NCI-H1694 treated with DMSO at 0.1 percent for 48 hours (cell line): ENCODE measurements at regions not wholly inside any gene's neighbourhood (a gene's known extent, or its start where the extent isn't known, plus 50 kb on each side); places are given as distances from the start of the nearest gene placed in this dataset.

Experiments used
- DNase-seq: peaks from one replicate; lab custom pipeline; 2025; lab: John Stamatoyannopoulos, UW

DNA sequence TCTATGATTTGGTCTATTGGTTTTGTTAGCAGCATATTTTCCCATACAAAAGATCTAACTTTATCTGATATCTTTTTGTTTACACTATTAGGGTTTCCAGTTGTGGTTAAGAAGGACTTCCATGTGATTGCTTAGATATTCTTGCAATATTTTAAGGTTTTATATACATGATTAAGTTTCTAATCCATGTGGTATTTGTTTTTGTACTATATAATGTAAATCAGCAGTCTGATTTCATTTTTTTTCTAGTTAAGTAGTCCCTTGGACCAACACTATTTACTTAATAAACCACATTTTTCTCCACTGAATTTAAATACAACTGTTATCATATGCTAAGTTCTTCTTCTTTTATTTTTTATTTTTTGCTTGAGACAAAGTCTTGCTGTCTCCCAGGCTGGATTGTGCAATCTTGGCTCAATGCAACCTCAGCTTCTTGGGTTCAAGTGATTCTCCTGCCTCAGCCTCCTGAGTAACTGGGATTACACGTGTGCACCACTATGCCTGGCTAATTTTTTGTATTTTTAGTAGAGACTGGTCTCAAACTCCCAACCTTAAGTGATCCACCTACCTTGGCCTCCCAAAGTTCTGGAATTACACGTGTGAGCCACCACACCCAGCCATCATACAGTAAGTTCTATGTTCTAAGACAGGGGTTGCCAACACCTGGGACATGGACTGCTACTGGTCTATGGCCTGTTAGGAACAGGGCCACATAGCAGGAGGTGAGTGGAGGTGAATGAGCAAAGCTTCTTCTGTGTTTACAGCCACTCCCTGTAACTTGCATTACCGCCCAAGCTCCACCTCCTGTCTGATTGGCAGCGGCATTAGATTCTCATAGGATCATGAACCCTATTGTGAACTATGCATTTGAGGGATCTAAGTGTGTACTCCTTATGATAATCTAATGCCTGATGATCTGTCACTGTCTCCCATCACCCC is 58.5 kb upstream of the RAB27B start:
- DNase-seq = no peak

GRCh38 chr18:54772056-54772455 is 56.2 kb upstream of the RAB27B start:
- DNase-seq = no peak

GRCh38 chr18:54774423-54774822 is 53.9 kb upstream of the RAB27B start:
- no peak for DNase-seq

GRCh38 chr18:54774981-54775665 is 53.2 kb upstream of the RAB27B start:
- DNase-seq = no peak

GRCh38 chr18:54775686-54776085 is 52.6 kb upstream of the RAB27B start:
- DNase-seq = no peak

DNA sequence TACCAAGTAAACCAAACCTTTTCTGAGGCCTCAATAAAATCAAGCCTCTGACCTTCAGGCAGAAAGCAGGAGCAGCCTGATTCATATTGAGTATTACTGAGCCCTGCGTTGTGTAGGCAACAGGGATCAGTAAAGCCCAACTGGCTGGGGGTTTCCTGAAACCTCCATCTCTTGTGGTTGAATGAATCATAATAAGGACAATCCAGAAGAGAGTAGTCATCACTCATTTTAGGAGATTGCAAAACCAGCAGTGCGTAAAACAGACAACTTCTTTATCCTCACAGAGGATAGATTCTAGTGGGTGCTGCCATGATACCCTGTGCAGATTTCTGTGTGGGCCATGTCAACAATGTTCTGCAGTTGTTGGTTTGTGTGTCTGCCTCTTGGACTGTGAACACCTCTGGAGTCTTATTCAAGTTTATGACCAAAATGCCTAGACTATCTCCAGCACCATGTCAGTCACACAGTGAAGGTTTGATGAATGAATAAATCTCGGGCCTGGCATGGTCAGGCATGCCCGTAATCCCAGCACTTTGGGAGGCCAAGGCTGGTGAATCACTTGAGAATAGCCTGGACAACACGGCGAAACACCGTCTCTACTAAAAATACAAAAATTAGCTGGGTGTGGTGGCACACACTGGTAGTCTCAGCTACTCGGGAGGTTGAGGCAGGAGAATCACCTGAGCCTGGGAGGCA is 51.8 kb upstream of the RAB27B start:
- DNase-seq = no peak

- DNase-seq = no peak
These were observed 51.0 kb upstream of the RAB27B start for GRCh38 chr18:54777118-54777791.

- DNase-seq = no peak
These were observed 50.3 kb upstream of the RAB27B start for GRCh38 chr18:54777989-54778388.
